ENCODE measurements at regions not wholly inside any gene's neighbourhood (a gene's known extent, or its start where the extent isn't known, plus 50 kb on each side); places are given as distances from the start of the nearest gene placed in this dataset.

- Histone ChIP-seq H3K4me3 (no peak overlapping the region), H3K27me3 (no peaks in the 10 kb centered on the region), H3K36me3 (no peaks in the 10 kb centered on the region), H3K9me3 (no peaks in the 10 kb centered on the region), H3K27ac (no peak overlapping the region), H3K4me1 (no peaks in the 10 kb centered on the region)
- ATAC-seq = no peak
- intact Hi-C loops (cut with DNase I) = no loop called here
- DNase-seq = no peak
- TF ChIP-seq CTCF (IDR thresholded peaks at IDR 0.05) = no peak
These were observed 288.6 kb downstream of the BAMBI start for GRCh38 chr10:28965937-28966336.

GRCh38 chr10:28967031-28967430 lies 289.7 kb downstream of the BAMBI start:
- ATAC-seq = no peak
- Histone ChIP-seq H3K27ac (no peak overlapping the region), H3K4me1 (no peaks in the 10 kb centered on the region), H3K9me3 (no peaks in the 10 kb centered on the region), H3K4me3 (no peak overlapping the region), H3K36me3 (no peaks in the 10 kb centered on the region), H3K27me3 (no peaks in the 10 kb centered on the region)
- TF ChIP-seq CTCF (IDR thresholded peaks at IDR 0.05) = no peak
- no peak for DNase-seq
- intact Hi-C loops (cut with DNase I) = no loop called here

- H3K36me3 ChIP-seq = no peaks in the 10 kb centered on the region
- intact Hi-C loops (cut with DNase I) = no loop called here
- no peak overlapping the region for H3K27ac ChIP-seq
- H3K9me3 ChIP-seq = no peaks in the 10 kb centered on the region
- TF ChIP-seq CTCF (IDR thresholded peaks at IDR 0.05) = no peak
- no peaks in the 10 kb centered on the region for H3K27me3 ChIP-seq
- H3K4me1 ChIP-seq = no peaks in the 10 kb centered on the region
- DNase-seq = no peak
- H3K4me3 ChIP-seq = no peak overlapping the region
- no peak for ATAC-seq
These were observed 292.1 kb downstream of the BAMBI start for GRCh38 chr10:28969413-28969812.

GRCh38 chr10:28970231-28970630 lies 292.9 kb downstream of the BAMBI start:
- intact Hi-C loops (cut with DNase I) = no loop called here
- ATAC-seq (no peak), DNase-seq (no peak)
- H3K27me3 ChIP-seq = no peaks in the 10 kb centered on the region
- TF ChIP-seq CTCF (IDR thresholded peaks at IDR 0.05) = no peak
- no peaks in the 10 kb centered on the region for H3K9me3 ChIP-seq
- no peaks in the 10 kb centered on the region for H3K36me3 ChIP-seq
- H3K4me3 ChIP-seq = no peak overlapping the region
- no peaks in the 10 kb centered on the region for H3K4me1 ChIP-seq
- no peak overlapping the region for H3K27ac ChIP-seq

GRCh38 chr10:28971255-28971654 lies 293.9 kb downstream of the BAMBI start:
- DNase-seq = no peak
- no peak overlapping the region for H3K4me3 ChIP-seq
- H3K27ac ChIP-seq = no peak overlapping the region
- intact Hi-C loops (cut with DNase I) = no loop called here
- H3K36me3 ChIP-seq = no peaks in the 10 kb centered on the region
- no peak for ATAC-seq
- H3K9me3 ChIP-seq = no peaks in the 10 kb centered on the region
- H3K27me3 ChIP-seq = no peaks in the 10 kb centered on the region
- no peaks in the 10 kb centered on the region for H3K4me1 ChIP-seq
- TF ChIP-seq CTCF (IDR thresholded peaks at IDR 0.05) = no peak

- intact Hi-C loops (cut with DNase I) = no loop called here
- Histone ChIP-seq H3K36me3 (no peaks in the 10 kb centered on the region), H3K27ac (no peak overlapping the region), H3K9me3 (no peaks in the 10 kb centered on the region), H3K27me3 (no peaks in the 10 kb centered on the region), H3K4me1 (no peaks in the 10 kb centered on the region), H3K4me3 (no peak overlapping the region)
- TF ChIP-seq CTCF (IDR thresholded peaks at IDR 0.05) = no peak
- ATAC-seq = no peak
- no peak for DNase-seq
These were observed 294.4 kb downstream of the BAMBI start for GRCh38 chr10:28971764-28972163.

Data from upper lobe of right lung (tissue), 1 donor.